HuH-7.5 (cell line): ENCODE measurements at regions not wholly inside any gene's neighbourhood (a gene's known extent, or its start where the extent isn't known, plus 50 kb on each side); places are given as distances from the start of the nearest gene placed in this dataset.

ENCODE experiments used
- DNase-seq: peaks from one replicate; pipeline ENCODE4 v3.0.0; 2011; ENCODE audit warnings: low spot score

DNA sequence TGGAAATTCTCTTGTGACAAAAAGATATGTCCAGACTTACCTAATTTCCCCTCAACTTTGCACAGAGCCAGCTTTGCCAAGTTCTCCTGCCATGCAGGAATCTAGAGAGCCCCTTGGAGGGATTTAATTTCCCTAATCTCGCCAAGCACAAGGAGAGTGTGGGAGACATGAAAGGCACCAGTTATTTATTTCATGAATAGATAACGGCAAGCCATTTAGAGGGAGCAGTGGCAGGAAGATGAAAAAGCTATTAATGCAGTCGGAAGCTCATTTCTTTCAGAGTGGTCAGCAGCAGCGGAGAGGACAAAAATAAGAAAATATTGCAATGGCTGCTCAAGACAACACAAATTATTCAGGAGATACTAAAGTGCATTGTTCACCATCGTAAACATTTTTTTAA is 150.9 kb upstream of the WSCD2 start:
- DNase-seq: no peak

- DNase-seq: no peak
Observed at GRCh38 chr12:107978641-107979040, 150.4 kb upstream of the WSCD2 start.

GRCh38 chr12:107983756-107984472 is 145.2 kb upstream of the WSCD2 start:
- DNase-seq: no peak

- no peak for DNase-seq
Observed at GRCh38 chr12:107984973-107985372, 144.1 kb upstream of the WSCD2 start.

DNA sequence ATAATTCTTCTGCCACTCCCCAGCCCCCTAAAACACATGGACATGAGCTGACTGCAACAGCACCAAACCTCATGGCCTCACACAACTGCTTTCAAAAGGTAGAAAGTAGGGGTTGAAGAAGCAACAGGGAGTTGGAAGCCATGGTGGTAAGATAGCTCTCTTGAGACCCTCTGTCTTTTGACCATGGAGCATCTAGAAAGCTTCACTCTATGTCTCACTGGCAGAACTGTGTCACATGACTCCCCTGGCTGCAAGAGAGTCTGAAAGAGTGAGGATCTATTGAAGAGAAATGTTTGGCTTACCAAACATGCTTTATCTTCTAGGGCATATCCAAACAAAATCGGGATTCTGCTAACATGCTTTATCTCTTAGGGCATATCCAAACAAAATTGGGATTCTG is 142.9 kb upstream of the WSCD2 start:
- no peak for DNase-seq

DNA sequence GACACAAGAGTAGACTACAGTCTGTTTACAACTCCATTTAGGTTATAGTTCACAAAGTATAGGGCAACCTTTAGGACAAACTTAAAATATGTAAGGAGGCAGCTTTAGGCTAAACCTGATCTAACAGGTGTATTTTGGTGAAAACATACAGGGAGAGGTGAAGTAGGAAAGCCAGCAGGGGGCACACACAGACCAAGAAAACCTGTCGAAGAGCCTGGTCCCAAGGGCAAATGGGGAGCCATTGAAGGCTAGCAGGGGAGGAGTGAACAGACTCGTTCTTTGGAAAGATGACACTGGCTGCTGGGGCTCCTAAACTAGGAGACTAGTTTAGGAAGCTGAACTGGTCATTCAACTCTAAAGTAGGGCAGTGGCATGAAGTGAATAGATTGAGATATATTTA is 138.8 kb upstream of the WSCD2 start:
- DNase-seq: no peak

- DNase-seq: no peak
Observed at GRCh38 chr12:107992029-107992428, 137.1 kb upstream of the WSCD2 start.

GRCh38 chr12:107992870-107993451 is 136.1 kb upstream of the WSCD2 start:
- peak; percentile 10 for DNase-seq

- DNase-seq: no peak
Observed at GRCh38 chr12:107998863-107999262, 130.2 kb upstream of the WSCD2 start.

DNA sequence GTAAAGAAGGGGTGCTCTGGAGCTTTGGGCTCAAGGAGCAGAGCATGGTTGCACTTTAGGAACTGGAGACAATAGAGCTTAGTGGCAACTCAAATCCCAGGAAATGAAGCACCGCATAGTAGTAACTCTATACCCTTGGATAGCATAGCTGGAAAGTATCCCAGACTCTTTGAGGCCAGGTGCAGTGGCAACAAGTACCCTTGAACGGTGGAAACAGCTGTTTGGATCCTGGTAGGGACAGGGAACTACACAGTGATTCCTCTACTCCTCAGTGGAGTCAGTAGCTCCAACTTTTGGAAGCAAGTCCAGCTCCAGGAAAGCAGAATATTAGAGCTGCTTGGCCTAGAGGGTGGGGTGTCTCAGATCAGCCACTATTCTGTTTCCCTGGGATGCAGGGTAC is 129.0 kb upstream of the WSCD2 start:
- DNase-seq: no peak

DNA sequence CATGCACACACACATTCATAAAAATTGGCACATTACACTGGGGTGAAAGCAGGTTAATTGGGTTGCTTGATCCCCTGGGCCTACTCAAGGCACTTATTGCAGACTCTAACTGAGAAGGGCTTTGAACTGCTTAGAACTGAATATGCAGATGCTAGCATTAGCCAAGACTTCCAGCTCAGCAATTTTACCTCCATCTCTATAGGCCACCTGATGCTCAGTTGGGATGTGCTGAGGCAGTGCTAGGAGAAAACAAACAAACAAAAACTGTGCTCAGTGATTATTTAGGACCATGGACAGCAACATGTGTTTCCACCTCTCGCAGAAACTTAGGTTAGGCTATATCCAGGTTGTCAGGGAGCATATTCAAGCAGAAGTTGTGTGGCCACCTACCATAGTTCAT is 124.8 kb upstream of the WSCD2 start:
- no peak for DNase-seq

GRCh38 chr12:108008163-108008905 is 120.8 kb upstream of the WSCD2 start:
- no peak for DNase-seq

DNA sequence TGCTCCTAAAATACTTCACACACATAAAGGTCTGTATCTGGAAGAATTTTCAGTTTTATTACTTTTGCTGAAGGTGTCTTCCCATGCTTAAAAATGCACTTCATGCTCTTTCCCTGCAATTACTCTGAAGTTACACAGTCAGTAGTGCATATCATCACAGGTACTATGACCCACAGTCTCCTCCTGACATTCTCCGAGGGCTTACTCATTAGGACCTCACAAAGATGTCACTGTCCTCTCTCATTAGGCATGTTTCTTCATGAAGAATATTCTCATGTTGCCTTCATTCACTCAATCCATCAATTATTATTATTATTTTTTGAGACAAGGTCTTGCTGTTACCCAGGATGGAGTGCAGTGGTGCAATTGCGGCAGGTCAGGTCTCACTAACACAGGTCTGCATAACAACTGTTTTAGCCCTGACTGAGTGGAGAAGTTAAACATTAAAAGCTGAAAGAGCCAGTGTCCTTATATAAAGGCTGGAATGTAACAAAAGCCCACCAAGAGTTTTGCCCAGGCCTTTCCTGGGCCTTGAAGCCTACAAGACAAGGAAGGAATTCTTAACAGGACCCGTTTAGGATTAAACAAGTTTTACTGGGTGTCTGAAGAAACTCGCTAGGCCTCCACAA is 119.5 kb upstream of the WSCD2 start:
- DNase-seq: no peak

DNA sequence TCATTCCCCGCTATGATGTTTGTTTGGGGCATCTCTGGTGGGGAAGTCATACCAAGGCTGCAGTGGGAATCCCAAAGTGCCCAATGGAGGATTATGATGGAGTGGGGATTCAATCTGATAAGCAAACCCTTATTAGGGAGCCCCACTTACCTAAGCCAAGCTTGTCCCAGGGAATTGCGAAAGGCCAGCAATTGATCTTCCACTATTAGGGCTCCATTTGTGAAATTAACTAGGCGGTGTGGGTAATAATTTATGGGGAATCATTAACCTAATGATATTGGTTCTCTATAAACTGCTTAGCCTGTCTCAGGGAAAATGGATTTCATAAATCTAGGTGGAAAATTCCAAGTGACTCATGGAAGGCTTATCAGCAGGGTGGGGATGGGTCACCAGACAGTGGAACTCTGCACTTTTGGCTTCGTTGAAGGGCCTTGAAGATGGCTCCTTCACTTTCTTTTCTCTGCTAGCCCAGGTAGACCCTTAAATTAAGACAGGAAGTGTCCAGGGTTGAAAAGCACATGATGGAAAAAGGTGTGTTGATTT is 113.0 kb upstream of the WSCD2 start:
- no peak for DNase-seq

DNA sequence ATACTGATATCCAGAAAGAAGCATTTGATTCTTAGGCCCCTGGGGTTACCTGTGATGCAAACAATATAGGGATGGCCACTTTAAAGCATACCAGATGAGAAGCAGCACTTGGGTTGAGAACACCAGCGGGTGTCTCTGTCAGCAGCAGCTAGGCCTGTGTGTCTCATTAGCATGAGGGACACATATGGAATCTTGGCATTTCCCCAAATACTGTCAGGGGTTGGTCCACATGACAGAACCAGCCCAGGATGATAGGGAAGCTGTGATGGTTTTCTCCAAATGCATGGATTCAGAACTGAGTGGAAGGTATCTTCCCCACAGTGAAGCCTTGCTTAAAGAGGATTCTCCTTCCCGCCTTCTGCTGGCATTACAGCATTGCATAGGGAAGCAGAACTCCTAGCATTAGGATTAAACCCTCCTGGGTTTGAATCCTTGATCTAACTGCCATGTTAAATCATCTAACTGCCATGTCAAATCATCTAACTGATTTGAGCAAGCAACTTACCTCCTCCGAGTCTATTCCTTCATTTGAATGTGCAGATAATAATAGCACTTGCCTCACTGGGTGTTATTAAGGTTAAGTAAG is 111.5 kb upstream of the WSCD2 start:
- no peak for DNase-seq

DNA sequence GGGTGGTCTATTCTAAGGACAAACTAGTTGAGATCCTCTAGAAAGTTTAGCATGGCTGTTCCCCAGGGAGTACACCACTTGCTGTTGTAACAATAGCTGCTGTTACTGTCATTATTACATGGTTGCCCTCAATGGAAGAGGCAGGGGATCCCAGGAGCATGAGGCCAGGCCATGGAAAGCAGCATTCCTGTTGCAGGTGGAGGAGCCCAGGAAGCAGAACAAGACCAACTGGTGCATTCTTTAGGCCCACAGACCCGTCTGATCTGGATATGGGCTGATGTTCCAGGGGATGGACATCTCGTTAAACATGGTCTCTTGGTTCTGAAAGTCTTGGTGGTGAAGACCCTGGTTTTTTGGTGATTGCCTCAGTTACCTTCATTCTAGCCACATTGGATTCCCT is 109.2 kb upstream of the WSCD2 start:
- DNase-seq: no peak

- no peak for DNase-seq
Observed at GRCh38 chr12:108021141-108021540, 107.9 kb upstream of the WSCD2 start.

- no peak for DNase-seq
Observed at GRCh38 chr12:108021949-108022522, 107.1 kb upstream of the WSCD2 start.

GRCh38 chr12:108029051-108029835 is 99.8 kb upstream of the WSCD2 start:
- DNase-seq: no peak

- DNase-seq: no peak
Observed at GRCh38 chr12:108033090-108033489, 96.0 kb upstream of the WSCD2 start.

GRCh38 chr12:108035372-108035771 is 93.7 kb upstream of the WSCD2 start:
- DNase-seq: no peak
